Type B pancreatic cell (in vitro differentiated cells): ENCODE measurements at regions not wholly inside any gene's neighbourhood (a gene's known extent, or its start where the extent isn't known, plus 50 kb on each side); places are given as distances from the start of the nearest gene placed in this dataset.

Experiments
- DNase-seq: peaks from one replicate; pipeline ENCODE4 v3.0.0; 2021; ENCODE audit warnings: mixed read lengths; ENCODE audit not compliant: unreplicated experiment; ENCODE audit errors: extremely low spot score
- H3K27ac Mint-ChIP-seq: 2 replicates; pipeline ENCODE4 v1.8.0; 2021; ENCODE audit warnings: mild to moderate bottlenecking, mixed read lengths
- H3K27me3 Mint-ChIP-seq: 2 replicates; pipeline ENCODE4 v1.8.0; 2021; ENCODE audit warnings: mixed read lengths
- H3K36me3 Mint-ChIP-seq: 2 replicates; pipeline ENCODE4 v1.8.0; 2021; ENCODE audit warnings: mixed read lengths
- H3K4me1 Mint-ChIP-seq: one replicate; pipeline ENCODE4 v1.8.0; 2021; ENCODE audit warnings: mixed read lengths; ENCODE audit not compliant: unreplicated experiment
- H3K4me3 Mint-ChIP-seq: 2 replicates; pipeline ENCODE4 v1.8.0; 2021; ENCODE audit warnings: mild to moderate bottlenecking, mixed read lengths
- H3K9me3 Mint-ChIP-seq: 2 replicates; pipeline ENCODE4 v1.8.0; 2021; ENCODE audit warnings: mixed read lengths
- CTCF ChIP-seq: fragments of 200-600 bp; sonication (generic); conservative IDR thresholded peaks from 2 replicates; pipeline ENCODE4 v1.5.0; 2021; ENCODE audit warnings: antibody characterized with exemption, mild to moderate bottlenecking

GRCh38 chr4:179492260-179493080, 2050.2 kb upstream of the AGA start:
- Mint-ChIP-seq H3K4me1 (no peaks in the 10 kb centered on the region), H3K27ac (no peak overlapping the region), H3K9me3 (peaks cover 5% of the 10 kb centered on the region), H3K4me3 (no peak overlapping the region), H3K27me3 (no peaks in the 10 kb centered on the region), H3K36me3 (no peaks in the 10 kb centered on the region)
- no peak for TF ChIP-seq CTCF
- DNase-seq = no peak

GRCh38 chr4:179503976-179504375, 2061.7 kb upstream of the AGA start:
- Mint-ChIP-seq H3K36me3 (no peaks in the 10 kb centered on the region), H3K4me1 (no peaks in the 10 kb centered on the region), H3K4me3 (no peak overlapping the region), H3K9me3 (no peaks in the 10 kb centered on the region), H3K27ac (no peak overlapping the region), H3K27me3 (no peaks in the 10 kb centered on the region)
- DNase-seq = no peak
- TF ChIP-seq CTCF = no peak

DNA sequence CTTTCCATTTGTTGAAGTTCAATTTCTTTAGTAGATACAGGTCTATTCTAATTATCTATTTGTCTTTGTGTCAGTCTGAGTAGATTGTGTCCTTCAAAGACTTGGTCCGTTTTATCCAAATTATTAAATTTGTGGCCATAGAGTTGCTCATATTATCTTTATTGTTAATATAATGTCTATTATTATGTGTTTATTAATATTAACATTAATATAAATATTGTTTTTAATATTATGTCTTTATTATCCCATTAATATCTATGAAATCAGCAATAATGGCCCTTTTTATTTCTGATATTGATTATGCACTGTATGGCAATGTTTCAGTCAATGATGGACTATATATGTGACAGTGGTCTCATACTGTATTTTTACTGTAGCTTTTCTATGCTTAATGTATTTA, 2067.3 kb upstream of the AGA start:
- no peak overlapping the region for H3K4me3 Mint-ChIP-seq
- DNase-seq = no peak
- H3K27me3 Mint-ChIP-seq = no peaks in the 10 kb centered on the region
- H3K4me1 Mint-ChIP-seq = no peaks in the 10 kb centered on the region
- H3K9me3 Mint-ChIP-seq = peaks cover 6% of the 10 kb centered on the region
- no peak for TF ChIP-seq CTCF
- no peaks in the 10 kb centered on the region for H3K36me3 Mint-ChIP-seq
- H3K27ac Mint-ChIP-seq = no peak overlapping the region

GRCh38 chr4:179521952-179522351, 2079.7 kb upstream of the AGA start:
- no peak overlapping the region for H3K4me3 Mint-ChIP-seq
- DNase-seq = no peak
- no peak overlapping the region for H3K27ac Mint-ChIP-seq
- TF ChIP-seq CTCF = no peak
- H3K27me3 Mint-ChIP-seq = no peaks in the 10 kb centered on the region
- H3K4me1 Mint-ChIP-seq = no peaks in the 10 kb centered on the region
- H3K36me3 Mint-ChIP-seq = no peaks in the 10 kb centered on the region
- peaks cover 4% of the 10 kb centered on the region for H3K9me3 Mint-ChIP-seq

DNA sequence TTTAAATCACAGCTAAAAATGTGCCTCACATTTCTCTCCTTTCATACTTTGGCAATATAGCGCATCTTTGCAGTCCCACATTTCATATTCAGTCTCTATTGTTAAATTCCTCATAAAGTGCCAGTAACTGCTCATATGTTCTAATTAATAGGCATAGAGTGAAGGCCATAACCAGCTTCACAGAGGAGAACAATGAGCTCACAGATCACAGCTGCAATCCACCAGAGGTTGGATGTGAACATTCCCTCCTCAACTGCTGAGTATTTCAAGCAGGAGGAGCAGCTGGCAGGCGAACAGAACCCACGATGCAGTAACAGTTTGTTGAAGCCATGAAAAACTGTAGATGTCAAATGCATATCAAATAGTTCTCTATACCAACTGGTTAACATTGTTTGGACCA, 2088.7 kb upstream of the AGA start:
- no peak for DNase-seq
- no peak for TF ChIP-seq CTCF
- no peaks in the 10 kb centered on the region for H3K27me3 Mint-ChIP-seq
- H3K36me3 Mint-ChIP-seq = no peaks in the 10 kb centered on the region
- no peak overlapping the region for H3K4me3 Mint-ChIP-seq
- H3K4me1 Mint-ChIP-seq = no peaks in the 10 kb centered on the region
- no peak overlapping the region for H3K27ac Mint-ChIP-seq
- H3K9me3 Mint-ChIP-seq = no peaks in the 10 kb centered on the region
